ENCODE measurements at regions not wholly inside any gene's neighbourhood (a gene's known extent, or its start where the extent isn't known, plus 50 kb on each side); places are given as distances from the start of the nearest gene placed in this dataset.

- in situ Hi-C loops (cut with MboI; ENCODE audit: low sequenced_read_pairs) = no loop called here
Observed at GRCh38 chr12:108029051-108029835, 99.8 kb upstream of the WSCD2 start.

GRCh38 chr12:108033090-108033489 lies 96.0 kb upstream of the WSCD2 start:
- in situ Hi-C loops (cut with MboI; ENCODE audit: low sequenced_read_pairs) = no loop called here

- in situ Hi-C loops (cut with MboI; ENCODE audit: low sequenced_read_pairs) = no loop called here
Observed at GRCh38 chr12:108035372-108035771, 93.7 kb upstream of the WSCD2 start.

- in situ Hi-C loops (cut with MboI; ENCODE audit: low sequenced_read_pairs) = no loop called here
Observed at GRCh38 chr12:108037960-108038359, 91.1 kb upstream of the WSCD2 start.

- in situ Hi-C loops (cut with MboI; ENCODE audit: low sequenced_read_pairs) = no loop called here
Observed at GRCh38 chr12:108039794-108040193, 89.3 kb upstream of the WSCD2 start.

- in situ Hi-C loops (cut with MboI; ENCODE audit: low sequenced_read_pairs) = no loop called here
Observed at GRCh38 chr12:108040947-108041346, 88.1 kb upstream of the WSCD2 start.

- in situ Hi-C loops (cut with MboI; ENCODE audit: low sequenced_read_pairs) = no loop called here
Observed at GRCh38 chr12:108043286-108043685, 85.8 kb upstream of the WSCD2 start.

- in situ Hi-C loops (cut with MboI; ENCODE audit: low sequenced_read_pairs) = no loop called here
Observed at GRCh38 chr12:108043750-108044533, 85.1 kb upstream of the WSCD2 start.

- in situ Hi-C loops (cut with MboI; ENCODE audit: low sequenced_read_pairs) = no loop called here
Observed at GRCh38 chr12:108046135-108046534, 83.0 kb upstream of the WSCD2 start.

GRCh38 chr12:108046650-108047049 lies 82.4 kb upstream of the WSCD2 start:
- in situ Hi-C loops (cut with MboI; ENCODE audit: low sequenced_read_pairs) = no loop called here

GRCh38 chr12:108047071-108047550 lies 82.0 kb upstream of the WSCD2 start:
- in situ Hi-C loops (cut with MboI; ENCODE audit: low sequenced_read_pairs) = no loop called here

GRCh38 chr12:108048686-108049085 lies 80.4 kb upstream of the WSCD2 start:
- in situ Hi-C loops (cut with MboI; ENCODE audit: low sequenced_read_pairs) = no loop called here

- in situ Hi-C loops (cut with MboI; ENCODE audit: low sequenced_read_pairs) = loop anchor here (25.0 kb wide), 1 partner anchor 437 kb away; no protein-coding TSS in a partner anchor
Observed at GRCh38 chr12:108050696-108051095, 78.4 kb upstream of the WSCD2 start.

- in situ Hi-C loops (cut with MboI; ENCODE audit: low sequenced_read_pairs) = loop anchor here (25.0 kb wide), 1 partner anchor 435 kb away; no protein-coding TSS in a partner anchor
Observed at GRCh38 chr12:108052260-108052659, 76.8 kb upstream of the WSCD2 start.

GRCh38 chr12:108053512-108053911 lies 75.6 kb upstream of the WSCD2 start:
- in situ Hi-C loops (cut with MboI; ENCODE audit: low sequenced_read_pairs) = loop anchor here (25.0 kb wide), 1 partner anchor 434 kb away; no protein-coding TSS in a partner anchor

- in situ Hi-C loops (cut with MboI; ENCODE audit: low sequenced_read_pairs) = loop anchor here (25.0 kb wide), 1 partner anchor 433 kb away; no protein-coding TSS in a partner anchor
Observed at GRCh38 chr12:108054496-108054895, 74.6 kb upstream of the WSCD2 start.

- in situ Hi-C loops (cut with MboI; ENCODE audit: low sequenced_read_pairs) = loop anchor here (25.0 kb wide), 1 partner anchor 432 kb away; no protein-coding TSS in a partner anchor
Observed at GRCh38 chr12:108055141-108055540, 73.9 kb upstream of the WSCD2 start.

- in situ Hi-C loops (cut with MboI; ENCODE audit: low sequenced_read_pairs) = loop anchor here (25.0 kb wide), 1 partner anchor 427 kb away; no protein-coding TSS in a partner anchor
Observed at GRCh38 chr12:108060067-108060466, 69.0 kb upstream of the WSCD2 start.

- in situ Hi-C loops (cut with MboI; ENCODE audit: low sequenced_read_pairs) = loop anchor here (25.0 kb wide), 1 partner anchor 426 kb away; no protein-coding TSS in a partner anchor
Observed at GRCh38 chr12:108060903-108061302, 68.2 kb upstream of the WSCD2 start.

- in situ Hi-C loops (cut with MboI; ENCODE audit: low sequenced_read_pairs) = loop anchor here (25.0 kb wide), 1 partner anchor 424 kb away; no protein-coding TSS in a partner anchor
Observed at GRCh38 chr12:108063192-108063591, 65.9 kb upstream of the WSCD2 start.

- in situ Hi-C loops (cut with MboI; ENCODE audit: low sequenced_read_pairs) = loop anchor here (25.0 kb wide), 1 partner anchor 422 kb away; no protein-coding TSS in a partner anchor
Observed at GRCh38 chr12:108065069-108065468, 64.0 kb upstream of the WSCD2 start.

Data from HL-60/S4 treated with phorbol 12-myristate 13-acetate at 8.2 ng/mL for 4 days and 3 days (cell line).